ENCODE measurements at regions not wholly inside any gene's neighbourhood (a gene's known extent, or its start where the extent isn't known, plus 50 kb on each side); places are given as distances from the start of the nearest gene placed in this dataset.

DNA sequence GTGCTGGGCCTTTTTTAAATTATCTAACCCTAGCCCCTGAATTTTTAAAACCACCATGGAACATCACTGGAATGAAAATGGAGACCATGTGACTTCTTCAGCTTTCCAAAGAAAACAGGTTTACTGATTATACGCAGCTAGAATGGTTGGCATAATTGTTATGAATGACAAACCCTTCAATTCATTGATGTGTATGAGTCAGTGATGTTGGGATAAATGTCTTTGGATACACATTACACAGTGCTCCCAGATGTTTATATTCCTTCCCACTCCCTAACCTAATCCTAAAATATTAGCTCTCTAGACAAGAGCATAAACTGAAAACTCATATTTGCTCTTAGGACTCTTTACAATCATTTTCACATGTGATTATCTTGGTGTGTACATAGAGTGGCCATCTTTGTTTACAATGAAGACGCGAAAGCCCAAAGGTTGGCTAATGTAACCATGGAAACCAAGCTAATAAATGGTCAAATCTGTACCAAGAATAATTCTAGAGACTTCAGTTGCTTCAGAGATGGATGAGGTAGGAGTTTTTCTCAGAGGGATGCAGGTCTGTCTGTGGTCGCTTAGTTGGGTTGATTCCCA is 131.2 kb upstream of the HMHB1 start:
- Histone ChIP-seq H3K79me2 (ENCODE audit: low read length) (no peaks in the 10 kb centered on the region), H3K27me3 (ENCODE audit: low read depth, low read length) (no peaks in the 10 kb centered on the region), H3K36me3 (replicated peaks; ENCODE audit: low read depth, low read length) (no peaks in the 10 kb centered on the region), H3K27ac (ENCODE audit: low read length) (no peak overlapping the region), H3K4me1 (ENCODE audit: low read length) (peaks cover 14% of the 10 kb centered on the region), H3K9ac (ENCODE audit: low read length) (no peak overlapping the region), H3K4me3 (ENCODE audit: low read length) (no peak overlapping the region), H4K20me1 (ENCODE audit: insufficient read depth, low read length) (no peaks in the 10 kb centered on the region), H2AFZ (ENCODE audit: low read depth, low read length) (no peak overlapping the region), H3K9me3 (ENCODE audit: insufficient read depth, low read length) (no peaks in the 10 kb centered on the region), H3K4me2 (ENCODE audit: low read length) (no peak overlapping the region)
- TF ChIP-seq, protein P1, sequence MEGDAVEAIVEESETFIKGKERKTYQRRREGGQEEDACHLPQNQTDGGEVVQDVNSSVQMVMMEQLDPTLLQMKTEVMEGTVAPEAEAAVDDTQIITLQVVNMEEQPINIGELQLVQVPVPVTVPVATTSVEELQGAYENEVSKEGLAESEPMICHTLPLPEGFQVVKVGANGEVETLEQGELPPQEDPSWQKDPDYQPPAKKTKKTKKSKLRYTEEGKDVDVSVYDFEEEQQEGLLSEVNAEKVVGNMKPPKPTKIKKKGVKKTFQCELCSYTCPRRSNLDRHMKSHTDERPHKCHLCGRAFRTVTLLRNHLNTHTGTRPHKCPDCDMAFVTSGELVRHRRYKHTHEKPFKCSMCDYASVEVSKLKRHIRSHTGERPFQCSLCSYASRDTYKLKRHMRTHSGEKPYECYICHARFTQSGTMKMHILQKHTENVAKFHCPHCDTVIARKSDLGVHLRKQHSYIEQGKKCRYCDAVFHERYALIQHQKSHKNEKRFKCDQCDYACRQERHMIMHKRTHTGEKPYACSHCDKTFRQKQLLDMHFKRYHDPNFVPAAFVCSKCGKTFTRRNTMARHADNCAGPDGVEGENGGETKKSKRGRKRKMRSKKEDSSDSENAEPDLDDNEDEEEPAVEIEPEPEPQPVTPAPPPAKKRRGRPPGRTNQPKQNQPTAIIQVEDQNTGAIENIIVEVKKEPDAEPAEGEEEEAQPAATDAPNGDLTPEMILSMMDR (IDR thresholded peaks at IDR 0.05; ENCODE audit: low read depth, low read length) = no peak
- no peak for TF ChIP-seq EZH2phosphoT487 (IDR thresholded peaks at IDR 0.05; ENCODE audit: low read depth)

- no peak overlapping the region for H3K4me3 ChIP-seq (ENCODE audit: low read length)
- H3K36me3 ChIP-seq (replicated peaks; ENCODE audit: low read depth, low read length) = no peaks in the 10 kb centered on the region
- no peaks in the 10 kb centered on the region for H3K79me2 ChIP-seq (ENCODE audit: low read length)
- TF ChIP-seq EZH2phosphoT487 (IDR thresholded peaks at IDR 0.05; ENCODE audit: low read depth) = no peak
- TF ChIP-seq, protein P1 (IDR thresholded peaks at IDR 0.05; ENCODE audit: low read depth, low read length) = no peak
- H3K27me3 ChIP-seq (ENCODE audit: low read depth, low read length) = no peaks in the 10 kb centered on the region
- no peak overlapping the region for H3K27ac ChIP-seq (ENCODE audit: low read length)
- no peak overlapping the region for H3K9ac ChIP-seq (ENCODE audit: low read length)
- no peak overlapping the region for H3K4me2 ChIP-seq (ENCODE audit: low read length)
- H3K9me3 ChIP-seq (ENCODE audit: insufficient read depth, low read length) = no peaks in the 10 kb centered on the region
- no peak overlapping the region for H2AFZ ChIP-seq (ENCODE audit: low read depth, low read length)
- H4K20me1 ChIP-seq (ENCODE audit: insufficient read depth, low read length) = no peaks in the 10 kb centered on the region
- peaks cover 14% of the 10 kb centered on the region for H3K4me1 ChIP-seq (ENCODE audit: low read length)
Observed at GRCh38 chr5:143679777-143680176, 132.2 kb upstream of the HMHB1 start.

DNA sequence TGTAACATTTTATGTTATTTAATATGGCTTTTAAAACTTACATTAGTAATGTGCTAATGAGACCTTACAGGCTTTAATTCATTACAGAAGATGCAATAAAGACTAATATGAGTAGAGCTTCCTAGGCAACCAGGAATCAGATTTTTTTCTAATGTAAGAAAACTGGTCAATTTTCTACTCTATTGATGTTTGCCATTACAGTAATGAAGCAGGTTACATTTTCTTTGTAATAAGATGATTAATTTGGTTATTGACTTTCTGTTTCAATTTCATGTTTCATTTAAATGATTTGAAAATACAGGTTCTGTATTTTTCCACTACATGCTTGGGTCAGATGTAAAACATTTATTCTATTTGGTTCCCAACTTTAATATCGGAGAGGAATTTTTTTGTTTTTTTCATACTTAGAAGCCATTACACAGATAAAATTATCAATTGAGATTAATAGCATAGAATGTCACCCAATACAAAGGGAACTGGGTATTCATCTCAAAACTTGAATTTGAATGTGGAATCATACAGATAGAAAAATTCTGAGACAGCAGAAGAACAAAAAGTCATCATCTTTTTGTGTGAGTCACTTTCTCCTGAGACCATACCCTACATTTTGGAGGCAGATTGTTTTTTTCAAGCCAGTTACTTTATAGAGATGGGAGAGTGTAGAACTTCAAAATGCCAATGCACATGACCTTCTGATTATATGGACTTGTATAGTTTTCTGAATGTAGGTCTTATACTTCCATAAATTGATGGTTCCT is 133.6 kb upstream of the HMHB1 start:
- Histone ChIP-seq H3K9me3 (ENCODE audit: insufficient read depth, low read length) (no peaks in the 10 kb centered on the region), H2AFZ (ENCODE audit: low read depth, low read length) (no peak overlapping the region), H3K4me2 (ENCODE audit: low read length) (peak overlapping the region; percentile 31), H3K27me3 (ENCODE audit: low read depth, low read length) (no peaks in the 10 kb centered on the region), H3K79me2 (ENCODE audit: low read length) (no peaks in the 10 kb centered on the region), H4K20me1 (ENCODE audit: insufficient read depth, low read length) (no peaks in the 10 kb centered on the region), H3K4me3 (ENCODE audit: low read length) (no peak overlapping the region), H3K36me3 (replicated peaks; ENCODE audit: low read depth, low read length) (no peaks in the 10 kb centered on the region), H3K4me1 (ENCODE audit: low read length) (peaks cover 14% of the 10 kb centered on the region), H3K27ac (ENCODE audit: low read length) (no peak overlapping the region), H3K9ac (ENCODE audit: low read length) (no peak overlapping the region)
- TF ChIP-seq EZH2phosphoT487 (IDR thresholded peaks at IDR 0.05; ENCODE audit: low read depth) = no peak
- TF ChIP-seq, protein P1 (IDR thresholded peaks at IDR 0.05; ENCODE audit: low read depth, low read length) = no peak

GRCh38 chr5:143677403-143677802 is 134.6 kb upstream of the HMHB1 start:
- Histone ChIP-seq H3K79me2 (ENCODE audit: low read length) (no peaks in the 10 kb centered on the region), H3K27me3 (ENCODE audit: low read depth, low read length) (no peaks in the 10 kb centered on the region), H3K4me3 (ENCODE audit: low read length) (no peak overlapping the region), H3K36me3 (replicated peaks; ENCODE audit: low read depth, low read length) (no peaks in the 10 kb centered on the region), H3K4me1 (ENCODE audit: low read length) (peaks cover 14% of the 10 kb centered on the region), H3K4me2 (ENCODE audit: low read length) (no peak overlapping the region), H3K9me3 (ENCODE audit: insufficient read depth, low read length) (no peaks in the 10 kb centered on the region), H3K27ac (ENCODE audit: low read length) (no peak overlapping the region), H3K9ac (ENCODE audit: low read length) (no peak overlapping the region), H4K20me1 (ENCODE audit: insufficient read depth, low read length) (no peaks in the 10 kb centered on the region), H2AFZ (ENCODE audit: low read depth, low read length) (no peak overlapping the region)
- TF ChIP-seq, protein P1 (IDR thresholded peaks at IDR 0.05; ENCODE audit: low read depth, low read length) = no peak
- TF ChIP-seq EZH2phosphoT487 (IDR thresholded peaks at IDR 0.05; ENCODE audit: low read depth) = no peak
